C4-2B (cell line): ENCODE measurements at regions not wholly inside any gene's neighbourhood (a gene's known extent, or its start where the extent isn't known, plus 50 kb on each side); places are given as distances from the start of the nearest gene placed in this dataset.

Experiments used
- CTCF ChIP-seq: fragments of 450-650 bp; conservative IDR thresholded peaks from 2 replicates; pipeline ENCODE4 v1.5.1; 2017; ENCODE audit warnings: mild to moderate bottlenecking
- ZFX ChIP-seq: fragments of 450-650 bp; IDR thresholded peaks from 2 replicates; pipeline ENCODE4 v1.6.1; 2017

DNA sequence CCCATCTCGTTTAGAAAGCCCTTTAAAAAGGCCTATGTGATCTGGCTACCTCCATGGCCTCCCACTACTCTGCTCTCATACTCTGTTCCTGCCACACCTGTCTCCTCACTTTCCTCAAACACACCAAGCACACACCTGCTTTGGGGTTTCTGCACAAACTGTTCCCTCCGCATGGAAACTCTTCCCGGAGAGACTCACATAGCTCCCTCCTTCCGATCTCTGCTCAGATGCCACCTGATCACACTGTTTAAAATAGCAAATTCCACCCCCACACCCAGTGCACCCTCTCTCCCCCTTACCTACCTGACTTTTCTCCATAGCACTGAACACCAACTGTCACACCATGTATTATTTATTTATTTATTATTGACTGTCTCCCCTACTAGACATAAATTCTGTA lies 84.0 kb upstream of the NR4A3 start:
- TF ChIP-seq CTCF (no peak), ZFX (no peak)
